Neural cell (in vitro differentiated cells): ENCODE measurements at regions not wholly inside any gene's neighbourhood (a gene's known extent, or its start where the extent isn't known, plus 50 kb on each side); places are given as distances from the start of the nearest gene placed in this dataset.

ENCODE experiments used
- H2AFZ ChIP-seq: fragments of 200-600, 300-800 bp; sonication (generic), shearing (Covaris generic); 2 replicates; pipeline ENCODE4 v1.6.0; 2014; ENCODE audit warnings: low read depth, mild to moderate bottlenecking, antibody characterized with exemption, low read length, moderate library complexity
- H3F3A ChIP-seq: fragments of 200-600 bp; shearing (Covaris generic); 2 replicates; pipeline ENCODE4 v1.6.1; 2016; ENCODE audit warnings: mild to moderate bottlenecking, moderate library complexity, mixed read lengths, antibody characterized with exemption, low read length; ENCODE audit not compliant: insufficient read depth, poor library complexity, severe bottlenecking
- H3K27ac ChIP-seq: fragments of 200-600, 300-800 bp; sonication (generic), shearing (Covaris generic); 2 replicates; pipeline ENCODE4 v1.5.1; 2014; ENCODE audit warnings: mild to moderate bottlenecking, low read length, moderate library complexity
- H3K27me3 ChIP-seq: fragments of 300-800, 200-600 bp; sonication (generic), shearing (Covaris generic); 2 replicates; pipeline ENCODE4 v1.6.0; 2014; ENCODE audit warnings: mild to moderate bottlenecking, low read depth, low read length, moderate library complexity; ENCODE audit not compliant: insufficient read depth
- H3K36me3 ChIP-seq: fragments of 300-800, 200-600 bp; sonication (generic), shearing (Covaris generic); 2 replicates; pipeline ENCODE4 v1.5.1; 2014; ENCODE audit warnings: mild to moderate bottlenecking, antibody characterized with exemption, low read length, moderate library complexity; ENCODE audit not compliant: insufficient read depth
- H3K4me2 ChIP-seq: fragments of 300-800, 200-600 bp; sonication (generic), shearing (Covaris generic); 2 replicates; pipeline ENCODE4 v1.6.0; 2014; ENCODE audit warnings: mild to moderate bottlenecking, low read length
- H3K4me3 ChIP-seq: fragments of 300-800, 200-600 bp; sonication (generic), shearing (Covaris generic); 2 replicates; pipeline ENCODE4 v1.5.1; 2014; ENCODE audit warnings: mild to moderate bottlenecking, low read length, moderate library complexity
- H3K79me2 ChIP-seq: fragments of 200-600 bp; shearing (Covaris generic); replicated peaks from 2 replicates; pipeline ENCODE4 v1.6.0; 2014; ENCODE audit warnings: mild to moderate bottlenecking, low read length, moderate library complexity; ENCODE audit not compliant: insufficient read depth
- H3K9ac ChIP-seq: fragments of 300-800, 200-600 bp; sonication (generic), shearing (Covaris generic); 2 replicates; pipeline ENCODE4 v1.6.1; 2016; ENCODE audit warnings: mild to moderate bottlenecking, low read length, mixed read lengths
- H3K9me2 ChIP-seq: fragments of 200-600 bp; shearing (Covaris generic); 2 replicates; pipeline ENCODE4 v1.6.1; 2016; ENCODE audit warnings: mild to moderate bottlenecking, low read length, mixed read lengths; ENCODE audit not compliant: insufficient read depth
- H3K9me3 ChIP-seq: fragments of 200-600, 300-800 bp; sonication (generic), shearing (Covaris generic); 2 replicates; pipeline ENCODE4 v1.6.1; 2016; ENCODE audit warnings: mild to moderate bottlenecking, mixed run types, low read length, moderate library complexity, mixed read lengths
- H4K20me1 ChIP-seq: fragments of 200-600 bp; shearing (Covaris generic); 2 replicates; pipeline ENCODE4 v1.6.1; 2016; ENCODE audit warnings: mild to moderate bottlenecking, mixed run types; ENCODE audit not compliant: insufficient read depth
- EP300 ChIP-seq: fragments of 450-650 bp; conservative IDR thresholded peaks from 2 replicates; pipeline ENCODE4 v1.6.1; 2014; ENCODE audit warnings: antibody characterized with exemption, mild to moderate bottlenecking, moderate library complexity; ENCODE audit not compliant: poor library complexity, severe bottlenecking
- EZH2 ChIP-seq: fragments of 200-600, 300-800 bp; shearing (Covaris generic), sonication (generic); IDR thresholded peaks from 2 replicates; pipeline ENCODE4 v1.6.1; 2014; ENCODE audit warnings: antibody characterized with exemption, low read length, borderline replicate concordance, mild to moderate bottlenecking; ENCODE audit not compliant: insufficient read depth, poor library complexity, severe bottlenecking
- MXI1 ChIP-seq: fragments of 450-650 bp; conservative IDR thresholded peaks from 2 replicates; pipeline ENCODE4 v1.6.1; 2014; ENCODE audit warnings: antibody characterized with exemption, mild to moderate bottlenecking; ENCODE audit not compliant: poor library complexity, severe bottlenecking
- POLR2AphosphoS5 ChIP-seq: IDR thresholded peaks from 2 replicates; pipeline ENCODE4 v1.6.1; 2012
- RAD21 ChIP-seq: fragments of 450-650 bp; conservative IDR thresholded peaks from 2 replicates; pipeline ENCODE4 v1.6.1; 2014; ENCODE audit warnings: antibody characterized with exemption, mild to moderate bottlenecking, moderate library complexity
- REST ChIP-seq: IDR thresholded peaks from 2 replicates; pipeline ENCODE4 v1.6.1; 2012; ENCODE audit warnings: borderline replicate concordance
- SMC3 ChIP-seq: fragments of 450-650 bp; conservative IDR thresholded peaks from 2 replicates; pipeline ENCODE4 v1.6.1; 2014; ENCODE audit warnings: antibody characterized with exemption, mild to moderate bottlenecking, moderate library complexity; ENCODE audit not compliant: poor library complexity
- TAF1 ChIP-seq: IDR thresholded peaks from 2 replicates; pipeline ENCODE4 v1.6.1; 2012; ENCODE audit warnings: low read depth
- TF ChIP-seq, protein P1 (sequence below): fragments of 450-650 bp; IDR thresholded peaks from 2 replicates; pipeline ENCODE4 v1.5.1; 2014; ENCODE audit warnings: antibody characterized with exemption, mild to moderate bottlenecking, moderate library complexity; ENCODE audit not compliant: poor library complexity, severe bottlenecking

GRCh38 chr15:46131876-46132275 lies 497.0 kb downstream of the SQOR start:
- no peak overlapping the region for H3K4me3 ChIP-seq
- no peak overlapping the region for H3K27ac ChIP-seq
- H3K9me2 ChIP-seq, result no peaks in the 10 kb centered on the region
- H3K36me3 ChIP-seq, result no peaks in the 10 kb centered on the region
- no peak overlapping the region for H3K9ac ChIP-seq
- no peaks in the 10 kb centered on the region for H4K20me1 ChIP-seq
- TF ChIP-seq EP300, result no peak
- TF ChIP-seq TAF1, result no peak
- no peak for TF ChIP-seq EZH2
- TF ChIP-seq SMC3, result no peak
- TF ChIP-seq REST, result no peak
- TF ChIP-seq, protein P1, sequence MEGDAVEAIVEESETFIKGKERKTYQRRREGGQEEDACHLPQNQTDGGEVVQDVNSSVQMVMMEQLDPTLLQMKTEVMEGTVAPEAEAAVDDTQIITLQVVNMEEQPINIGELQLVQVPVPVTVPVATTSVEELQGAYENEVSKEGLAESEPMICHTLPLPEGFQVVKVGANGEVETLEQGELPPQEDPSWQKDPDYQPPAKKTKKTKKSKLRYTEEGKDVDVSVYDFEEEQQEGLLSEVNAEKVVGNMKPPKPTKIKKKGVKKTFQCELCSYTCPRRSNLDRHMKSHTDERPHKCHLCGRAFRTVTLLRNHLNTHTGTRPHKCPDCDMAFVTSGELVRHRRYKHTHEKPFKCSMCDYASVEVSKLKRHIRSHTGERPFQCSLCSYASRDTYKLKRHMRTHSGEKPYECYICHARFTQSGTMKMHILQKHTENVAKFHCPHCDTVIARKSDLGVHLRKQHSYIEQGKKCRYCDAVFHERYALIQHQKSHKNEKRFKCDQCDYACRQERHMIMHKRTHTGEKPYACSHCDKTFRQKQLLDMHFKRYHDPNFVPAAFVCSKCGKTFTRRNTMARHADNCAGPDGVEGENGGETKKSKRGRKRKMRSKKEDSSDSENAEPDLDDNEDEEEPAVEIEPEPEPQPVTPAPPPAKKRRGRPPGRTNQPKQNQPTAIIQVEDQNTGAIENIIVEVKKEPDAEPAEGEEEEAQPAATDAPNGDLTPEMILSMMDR, result no peak
- no peak for TF ChIP-seq MXI1
- no peak for TF ChIP-seq POLR2AphosphoS5
- no peak for TF ChIP-seq RAD21
- no peaks in the 10 kb centered on the region for H3F3A ChIP-seq
- H3K4me2 ChIP-seq, result no peak overlapping the region
- no peaks in the 10 kb centered on the region for H3K27me3 ChIP-seq
- no peak overlapping the region for H2AFZ ChIP-seq
- peaks cover 4% of the 10 kb centered on the region for H3K9me3 ChIP-seq
- H3K79me2 ChIP-seq, result no peaks in the 10 kb centered on the region

- no peaks in the 10 kb centered on the region for H4K20me1 ChIP-seq
- H3K9ac ChIP-seq, result no peak overlapping the region
- H3K9me3 ChIP-seq, result no peaks in the 10 kb centered on the region
- H3K4me2 ChIP-seq, result no peak overlapping the region
- H3K27ac ChIP-seq, result no peak overlapping the region
- TF ChIP-seq REST (no peak), POLR2AphosphoS5 (no peak), RAD21 (no peak), EP300 (no peak), SMC3 (no peak), MXI1 (no peak), TAF1 (no peak), EZH2 (no peak)
- TF ChIP-seq, protein P1, result no peak
- no peaks in the 10 kb centered on the region for H3K79me2 ChIP-seq
- H3K36me3 ChIP-seq, result no peaks in the 10 kb centered on the region
- no peaks in the 10 kb centered on the region for H3F3A ChIP-seq
- no peaks in the 10 kb centered on the region for H3K27me3 ChIP-seq
- no peaks in the 10 kb centered on the region for H3K9me2 ChIP-seq
- no peak overlapping the region for H3K4me3 ChIP-seq
- no peak overlapping the region for H2AFZ ChIP-seq
Observed at GRCh38 chr15:46137443-46137842, 502.6 kb downstream of the SQOR start.
